HG03460 (cell line): ENCODE measurements at regions not wholly inside any gene's neighbourhood (a gene's known extent, or its start where the extent isn't known, plus 50 kb on each side); places are given as distances from the start of the nearest gene placed in this dataset.

ENCODE experiments used
- ATAC-seq: cut with Tn5 transposase; IDR thresholded peaks from one replicate; pipeline ENCODE4 v1.9.1; 2021; ENCODE audit not compliant: unreplicated experiment

DNA sequence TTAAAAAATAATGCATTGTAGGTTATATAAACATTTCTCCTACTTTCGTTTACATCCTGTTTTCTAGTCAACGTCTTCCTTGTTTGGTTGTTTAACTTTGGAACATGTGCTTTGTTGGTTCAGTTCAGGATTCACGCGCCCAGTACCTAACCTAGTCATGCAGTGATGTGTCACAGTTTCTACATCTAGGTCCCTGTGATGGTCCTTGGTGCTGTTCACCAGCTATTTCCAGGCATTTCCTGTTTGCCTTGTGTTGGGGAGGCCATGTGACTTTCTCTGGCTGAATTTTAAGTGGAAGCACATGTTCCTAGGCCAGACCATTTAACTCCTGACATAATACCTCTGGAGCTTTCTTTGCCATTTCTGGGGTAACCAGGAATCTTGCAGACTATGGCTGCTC is 292.3 kb downstream of the SMARCA2 start:
- ATAC-seq: no peak

DNA sequence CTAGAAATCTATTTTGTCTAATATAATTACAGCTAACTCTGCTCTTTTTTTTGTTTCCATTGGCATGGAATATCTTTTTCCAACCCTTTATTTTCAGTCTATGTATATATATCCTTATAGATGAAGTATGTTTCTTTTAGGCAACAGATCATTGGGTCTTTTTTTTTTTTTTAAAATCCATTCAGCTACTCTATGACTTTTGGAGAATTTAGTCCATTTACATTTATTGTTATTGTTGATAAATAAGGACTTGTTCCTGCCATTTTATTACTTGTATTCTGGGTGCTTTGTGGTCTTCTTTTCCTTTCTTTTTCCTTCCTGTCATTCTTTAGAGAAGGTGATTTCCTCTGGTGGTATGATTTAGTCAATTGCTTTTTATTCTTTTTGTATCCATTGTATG is 296.8 kb downstream of the SMARCA2 start:
- ATAC-seq: no peak

DNA sequence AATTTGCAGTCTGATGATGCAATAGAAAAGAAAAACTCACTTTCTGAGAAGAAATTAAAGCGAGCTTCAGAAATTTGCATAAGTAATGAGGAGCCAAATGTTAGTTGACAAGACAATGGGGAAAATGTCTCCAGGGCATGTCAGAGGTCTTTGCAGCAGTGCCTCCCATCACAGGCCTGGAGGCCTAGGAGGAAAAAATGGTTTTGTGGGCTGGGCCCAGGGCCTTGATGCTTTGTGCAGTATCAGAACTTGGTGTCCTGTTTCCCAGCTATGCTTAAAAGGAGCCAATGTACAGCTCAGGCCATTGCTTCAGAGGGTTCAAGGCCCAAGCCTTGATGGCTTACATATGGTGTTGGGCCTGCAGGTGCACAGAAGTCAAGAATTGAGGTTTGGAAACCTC is 298.4 kb downstream of the SMARCA2 start:
- no peak for ATAC-seq

GRCh38 chr9:2317591-2317990 is 302.4 kb downstream of the SMARCA2 start:
- no peak for ATAC-seq

- ATAC-seq: no peak
Observed at GRCh38 chr9:2319421-2319820, 302.2 kb upstream of the VLDLR start.

DNA sequence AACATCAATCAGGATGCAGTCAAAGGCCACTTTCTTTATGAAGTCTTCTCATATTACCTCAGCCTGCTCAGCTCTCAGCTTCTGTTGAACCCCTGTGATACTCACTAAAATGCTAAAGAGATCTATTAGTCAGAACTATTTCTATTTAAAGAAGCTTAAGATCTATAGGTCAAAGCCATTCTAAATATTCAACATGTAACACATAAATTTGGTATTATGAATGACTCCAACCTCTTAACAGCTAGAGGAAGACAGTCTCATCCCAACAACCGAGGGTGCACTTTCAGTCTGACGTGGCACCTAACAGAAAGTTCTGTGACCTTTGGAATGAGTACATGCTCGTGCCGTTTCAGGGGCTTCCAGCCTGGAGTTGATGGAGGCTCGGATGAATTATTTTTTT is 301.5 kb upstream of the VLDLR start:
- ATAC-seq: no peak

DNA sequence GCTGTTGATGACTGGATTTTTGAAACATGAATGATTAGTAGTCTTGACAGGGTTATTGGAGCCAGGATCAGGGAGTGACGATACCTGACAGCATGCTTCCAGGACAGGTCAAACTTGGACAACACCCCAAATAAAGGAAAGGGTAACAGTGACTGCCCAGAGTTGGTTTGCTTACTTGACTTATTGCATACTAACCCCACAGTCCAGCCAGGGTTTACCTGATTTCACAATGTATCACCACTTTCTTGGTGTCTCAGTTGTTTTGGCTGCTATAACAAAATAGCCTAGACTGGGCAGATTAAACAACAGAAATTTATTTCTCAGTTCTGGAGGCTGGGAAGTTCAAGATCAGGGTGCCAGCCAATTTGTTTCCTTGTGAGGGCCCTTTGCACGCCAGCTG is 301.0 kb upstream of the VLDLR start:
- no peak for ATAC-seq

- ATAC-seq: no peak
Observed at GRCh38 chr9:2321523-2322148, 300.0 kb upstream of the VLDLR start.

GRCh38 chr9:2324742-2325141 is 296.8 kb upstream of the VLDLR start:
- ATAC-seq: no peak

- ATAC-seq: no peak
Observed at GRCh38 chr9:2332663-2333062, 288.9 kb upstream of the VLDLR start.

DNA sequence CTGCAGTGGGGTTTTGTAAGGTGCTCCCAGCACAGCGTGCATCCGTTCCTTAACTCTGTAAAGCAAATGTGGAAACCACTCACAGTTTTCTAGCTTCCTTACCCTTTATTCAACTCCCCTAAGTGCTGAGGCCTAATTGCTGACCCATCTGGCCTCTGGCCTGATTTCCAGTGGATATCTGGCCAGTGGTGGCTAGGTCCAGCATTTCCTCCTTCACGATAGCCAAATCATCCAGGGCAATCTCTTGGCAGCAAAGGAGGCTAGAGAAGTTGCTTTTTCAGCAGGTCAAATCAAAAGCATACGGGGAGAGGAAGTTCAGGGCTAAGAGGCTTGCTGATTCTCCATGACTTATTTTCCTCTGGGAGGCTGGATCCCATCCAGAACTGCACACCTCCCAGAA is 286.3 kb upstream of the VLDLR start:
- no peak for ATAC-seq

DNA sequence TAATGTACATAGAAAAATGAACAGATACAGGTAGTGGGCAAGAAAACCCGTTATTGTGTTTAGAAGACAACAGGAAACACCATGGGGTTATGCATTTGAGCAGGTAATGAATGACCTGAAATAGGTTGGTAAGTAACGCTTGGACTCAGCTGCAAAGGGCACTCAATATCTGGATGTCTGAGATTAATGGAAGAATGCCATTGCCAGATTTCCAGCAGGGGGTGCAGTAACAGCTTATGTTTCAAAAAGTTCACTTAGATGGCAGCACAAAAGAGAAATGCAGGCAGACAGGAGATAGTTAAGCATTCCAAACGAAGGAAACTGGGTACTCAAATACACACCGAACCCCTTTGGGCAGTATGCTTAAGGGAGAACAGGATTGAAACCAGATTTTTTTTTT is 285.5 kb upstream of the VLDLR start:
- no peak for ATAC-seq

DNA sequence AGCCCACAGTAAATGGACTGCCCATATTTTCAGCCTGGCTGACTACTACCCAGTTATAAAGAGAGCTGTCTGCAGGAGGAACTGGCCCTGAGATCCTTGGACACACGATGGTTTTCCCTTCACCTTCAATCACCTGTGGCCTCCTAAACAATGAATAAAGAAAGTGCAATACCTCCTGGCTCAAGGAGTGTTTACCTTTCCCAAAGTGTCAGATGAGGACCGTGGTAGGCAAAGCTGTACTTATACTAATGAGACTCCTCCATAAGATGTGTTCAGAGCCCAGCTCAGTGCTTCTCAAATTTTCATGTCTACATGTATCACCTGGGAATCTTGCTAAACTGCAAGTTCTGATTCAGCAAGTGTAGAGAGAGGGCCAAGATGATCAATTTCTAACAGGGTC is 284.5 kb upstream of the VLDLR start:
- no peak for ATAC-seq

- no peak for ATAC-seq
Observed at GRCh38 chr9:2337627-2338026, 284.0 kb upstream of the VLDLR start.

- ATAC-seq: no peak
Observed at GRCh38 chr9:2338777-2339365, 282.7 kb upstream of the VLDLR start.

GRCh38 chr9:2339416-2339815 is 282.2 kb upstream of the VLDLR start:
- no peak for ATAC-seq

GRCh38 chr9:2340046-2340760 is 281.4 kb upstream of the VLDLR start:
- no peak for ATAC-seq

DNA sequence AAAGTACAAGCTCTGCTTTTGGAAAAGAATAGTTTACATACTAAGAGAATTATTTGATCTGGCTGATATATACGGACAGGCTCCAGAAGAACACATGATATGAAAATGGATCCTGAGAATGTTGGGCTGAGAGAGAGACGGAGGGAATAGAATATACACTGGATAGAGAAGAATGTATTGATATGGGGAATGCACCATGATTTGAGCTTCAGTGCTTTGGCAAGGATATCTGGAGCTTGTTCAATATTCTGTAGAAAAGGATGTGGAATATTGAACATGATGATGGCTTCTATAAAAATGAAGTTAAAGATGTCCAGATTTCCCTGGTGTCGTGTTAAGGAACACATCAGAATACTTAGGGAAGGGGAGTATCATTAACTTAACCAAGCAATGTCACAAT is 280.5 kb upstream of the VLDLR start:
- ATAC-seq: no peak

- ATAC-seq: no peak
Observed at GRCh38 chr9:2341956-2342355, 279.6 kb upstream of the VLDLR start.

DNA sequence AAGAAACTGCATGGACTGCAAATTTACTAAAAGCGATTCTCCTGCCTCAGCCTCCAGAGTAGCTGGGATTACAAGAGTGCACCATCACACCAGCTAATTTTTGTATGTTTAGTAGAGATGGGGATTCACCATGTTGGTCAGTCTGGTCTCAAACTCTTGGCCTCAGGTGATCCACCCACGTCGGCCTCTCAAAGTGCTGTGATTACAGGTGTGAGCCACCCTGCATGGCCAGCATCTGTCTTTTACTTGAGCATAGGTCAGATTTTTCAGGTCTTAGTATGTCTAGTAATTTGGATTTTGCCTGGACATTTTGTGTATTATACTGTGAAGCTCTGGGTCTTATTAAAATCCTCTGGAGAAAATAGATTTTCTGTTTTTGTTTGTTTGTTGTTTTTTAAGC is 277.8 kb upstream of the VLDLR start:
- no peak for ATAC-seq

DNA sequence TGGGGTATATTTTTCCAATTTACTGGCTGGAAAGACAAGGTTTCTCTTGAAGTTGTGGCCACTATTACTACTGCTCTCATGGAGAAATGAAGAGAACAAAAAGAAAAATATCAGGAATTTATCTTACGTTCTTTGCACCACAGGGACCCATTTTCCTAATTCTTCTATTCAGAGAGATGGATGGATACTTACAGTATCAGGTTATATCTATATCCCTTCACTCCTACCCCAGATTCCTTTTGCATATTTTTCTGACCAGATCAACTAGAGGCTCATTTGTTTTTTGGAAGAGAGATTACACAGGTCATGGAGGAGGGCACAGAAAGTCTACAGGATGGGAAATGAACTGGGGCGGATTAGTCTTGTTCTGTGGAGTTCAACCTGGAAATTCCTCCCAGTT is 277.2 kb upstream of the VLDLR start:
- ATAC-seq: no peak

GRCh38 chr9:2345013-2345412 is 276.6 kb upstream of the VLDLR start:
- no peak for ATAC-seq
